ENCODE measurements at regions not wholly inside any gene's neighbourhood (a gene's known extent, or its start where the extent isn't known, plus 50 kb on each side); places are given as distances from the start of the nearest gene placed in this dataset.
A peak's percentile ranks its signal among the peaks of the same experiment; 100 is the strongest.
"Not testable (repeated sequence)": the region's sequence is repeated elsewhere in the genome, so short reads cannot be mapped to it uniquely, and the experiment has no call there.

GRCh38 chr18:34280000-34280399, 55.3 kb upstream of the NOL4 start:
- DNase-seq, result no peak

DNA sequence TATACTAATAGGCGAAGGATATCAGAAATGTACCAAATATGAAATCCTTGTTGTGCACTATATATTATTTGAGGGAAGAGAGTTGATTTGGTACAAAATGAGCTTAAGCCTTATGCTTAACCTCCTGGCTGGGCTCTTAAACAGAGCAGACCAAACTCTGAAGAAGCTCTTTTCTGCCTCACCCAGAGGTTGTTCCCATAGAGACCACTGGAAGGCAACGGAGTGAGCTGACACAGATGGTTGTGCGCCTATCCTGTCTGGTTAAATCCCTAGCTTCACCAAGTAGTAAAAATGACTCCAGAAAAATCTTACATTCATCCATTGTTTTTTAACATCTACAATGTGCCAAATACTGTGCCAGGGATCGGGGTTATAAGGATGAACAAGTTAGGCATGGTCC, 55.9 kb upstream of the NOL4 start:
- DNase-seq, result no peak

DNA sequence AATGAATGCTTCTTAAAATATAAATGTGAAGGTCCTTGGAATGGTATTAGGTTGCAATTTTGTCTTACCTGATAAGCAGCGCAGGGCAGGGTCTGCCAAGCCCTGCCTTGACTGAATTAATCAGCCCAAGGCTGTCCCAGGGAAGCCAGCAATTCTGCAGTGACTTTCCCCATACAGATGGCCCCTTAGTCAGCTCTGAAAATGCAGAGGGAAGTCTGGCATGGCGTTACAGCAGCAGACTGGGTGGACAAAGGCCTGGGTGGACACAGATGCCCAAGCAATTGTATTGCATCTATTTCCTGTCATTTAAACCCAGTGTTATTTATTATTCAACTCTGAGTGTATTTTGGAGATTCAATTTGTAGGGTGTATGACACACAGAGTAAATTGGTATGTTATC, 56.6 kb upstream of the NOL4 start:
- no peak for DNase-seq

GRCh38 chr18:34281722-34282121, 57.0 kb upstream of the NOL4 start:
- DNase-seq, result no peak

GRCh38 chr18:34283506-34283905, 58.8 kb upstream of the NOL4 start:
- no peak for DNase-seq

GRCh38 chr18:34287825-34288224, 63.1 kb upstream of the NOL4 start:
- no peak for DNase-seq

DNA sequence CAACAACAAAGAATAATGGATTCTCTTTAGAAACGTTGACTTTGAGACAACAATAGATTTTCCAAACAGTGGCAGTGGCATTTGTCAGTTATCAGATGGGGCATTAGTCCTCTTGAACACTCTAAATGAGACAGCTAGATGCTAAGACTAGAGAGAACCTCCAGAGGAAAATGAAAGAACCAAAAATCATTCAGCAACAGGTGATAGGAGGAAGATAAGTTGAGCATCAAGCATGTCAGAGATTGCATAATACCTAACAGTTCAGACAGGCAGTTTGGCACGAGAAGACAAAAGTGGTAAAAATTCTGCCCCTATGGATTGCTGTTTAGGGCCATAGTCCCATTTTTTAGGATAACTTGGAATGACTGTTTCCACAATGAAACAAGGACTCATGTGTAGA, 67.9 kb upstream of the NOL4 start:
- no peak for DNase-seq

- DNase-seq, result no peak
Measured at GRCh38 chr18:34297287-34297686, 72.6 kb upstream of the NOL4 start.

DNA sequence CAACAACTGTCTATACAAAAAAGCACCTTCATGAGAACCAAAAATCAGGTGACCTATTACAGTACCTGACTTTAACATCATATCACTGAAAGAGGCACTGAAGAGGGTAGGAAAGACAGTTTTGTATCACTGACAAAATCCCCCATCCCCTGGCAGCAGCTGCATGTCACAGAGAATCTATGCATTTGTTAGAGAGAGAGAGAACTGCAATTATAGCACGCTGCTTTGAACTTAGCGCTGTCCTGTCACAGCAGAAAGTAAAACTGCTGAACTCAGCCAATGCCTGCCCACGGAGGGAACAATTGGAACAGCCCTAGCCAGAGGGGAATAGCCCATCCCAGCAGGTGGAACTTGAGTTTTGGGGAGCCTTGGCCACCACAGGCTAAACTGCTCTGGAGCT, 75.1 kb upstream of the NOL4 start:
- no peak for DNase-seq

GRCh38 chr18:34311468-34311867, 86.8 kb upstream of the NOL4 start:
- DNase-seq, result no peak

DNA sequence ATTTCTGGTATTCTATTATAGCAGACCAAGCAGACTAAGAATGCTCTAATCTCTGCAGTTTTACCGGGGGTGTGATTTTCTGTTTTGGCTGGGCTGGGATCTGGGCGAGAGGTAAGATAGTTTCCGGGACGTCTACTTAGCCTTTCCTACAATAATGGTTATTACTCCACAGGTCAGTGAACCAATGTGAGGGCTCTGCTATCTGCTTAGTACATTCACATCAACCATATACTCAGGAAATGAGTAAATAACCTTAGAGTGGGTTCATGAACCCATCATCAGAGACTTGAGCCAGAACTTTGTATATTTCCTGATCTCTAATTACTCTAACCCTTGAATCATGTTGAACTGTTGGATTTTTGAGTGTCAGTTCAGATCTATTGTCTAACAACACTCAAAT, 90.1 kb upstream of the NOL4 start:
- DNase-seq, result no peak

DNA sequence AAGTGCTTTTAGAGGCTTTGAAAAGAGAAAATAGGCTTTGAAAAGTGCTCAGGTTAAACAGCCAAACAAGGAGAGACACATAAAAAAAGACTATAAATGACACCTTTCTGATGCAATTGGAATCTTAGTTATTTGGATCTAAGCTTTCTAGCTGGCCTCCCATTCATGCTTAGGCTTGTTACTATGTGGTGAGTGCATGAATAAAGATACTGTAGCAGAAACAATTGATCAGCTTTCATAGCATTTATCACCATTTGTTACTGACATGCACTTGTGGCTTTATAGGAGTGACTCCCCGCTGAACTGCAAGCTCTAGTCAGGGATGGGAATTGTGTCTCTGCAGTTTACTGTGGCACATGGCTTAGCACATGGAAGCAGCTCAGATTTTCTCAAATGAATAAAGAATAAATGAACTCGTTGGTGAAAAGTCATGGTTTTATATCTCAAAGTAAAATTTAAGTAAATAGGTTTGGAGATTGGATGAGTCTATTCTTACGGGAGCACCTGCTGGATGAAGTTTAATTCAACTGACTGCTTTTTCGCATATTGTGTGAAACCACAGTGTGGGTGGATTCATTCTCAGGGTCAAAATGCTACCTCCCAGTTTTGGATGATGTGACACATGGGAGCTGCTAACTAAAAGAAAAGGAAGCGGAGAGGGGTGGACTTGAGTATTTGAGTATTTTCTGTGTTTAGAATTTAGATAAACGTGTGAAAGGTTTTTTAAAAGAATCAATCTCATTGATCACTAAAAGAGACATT, 91.1 kb upstream of the NOL4 start:
- no peak for DNase-seq

DNA sequence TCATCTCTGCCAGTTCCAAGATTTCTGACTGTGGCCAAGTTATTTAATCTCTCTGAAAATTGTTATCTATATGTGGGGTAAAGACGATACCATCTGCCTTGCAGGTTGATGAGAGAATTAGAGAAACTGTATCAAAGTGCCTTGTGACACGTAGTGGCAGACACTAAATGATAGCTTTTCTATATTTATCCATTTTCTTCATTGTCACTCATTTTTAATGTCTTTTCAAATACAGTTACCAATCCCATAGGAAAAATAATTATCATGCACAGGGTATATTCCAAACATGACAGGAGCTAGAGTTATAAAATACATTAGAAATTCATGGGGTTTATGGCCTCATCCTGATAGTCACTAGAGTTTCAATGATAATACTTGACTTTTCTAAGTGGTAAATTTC, 95.6 kb upstream of the NOL4 start:
- no peak for DNase-seq

DNA sequence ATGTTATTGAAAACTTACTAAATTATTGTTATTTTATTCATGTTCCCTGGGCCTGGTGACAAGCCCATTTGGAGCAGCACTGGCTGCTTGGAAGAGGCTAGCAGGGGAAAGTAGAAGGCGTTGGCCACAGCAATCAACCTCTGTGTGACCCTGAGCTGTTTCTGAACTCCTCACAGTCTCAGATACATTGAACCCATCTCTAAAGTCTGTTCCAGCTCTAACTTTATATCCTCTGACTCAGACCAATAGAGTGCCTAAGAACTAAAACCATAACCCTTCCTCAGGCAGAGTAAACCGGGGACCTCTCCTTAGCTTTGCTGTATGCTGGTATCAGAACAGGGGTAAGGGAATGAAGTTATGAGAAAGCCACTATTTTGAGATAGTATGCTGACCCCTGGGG, 96.4 kb upstream of the NOL4 start:
- no peak for DNase-seq

DNA sequence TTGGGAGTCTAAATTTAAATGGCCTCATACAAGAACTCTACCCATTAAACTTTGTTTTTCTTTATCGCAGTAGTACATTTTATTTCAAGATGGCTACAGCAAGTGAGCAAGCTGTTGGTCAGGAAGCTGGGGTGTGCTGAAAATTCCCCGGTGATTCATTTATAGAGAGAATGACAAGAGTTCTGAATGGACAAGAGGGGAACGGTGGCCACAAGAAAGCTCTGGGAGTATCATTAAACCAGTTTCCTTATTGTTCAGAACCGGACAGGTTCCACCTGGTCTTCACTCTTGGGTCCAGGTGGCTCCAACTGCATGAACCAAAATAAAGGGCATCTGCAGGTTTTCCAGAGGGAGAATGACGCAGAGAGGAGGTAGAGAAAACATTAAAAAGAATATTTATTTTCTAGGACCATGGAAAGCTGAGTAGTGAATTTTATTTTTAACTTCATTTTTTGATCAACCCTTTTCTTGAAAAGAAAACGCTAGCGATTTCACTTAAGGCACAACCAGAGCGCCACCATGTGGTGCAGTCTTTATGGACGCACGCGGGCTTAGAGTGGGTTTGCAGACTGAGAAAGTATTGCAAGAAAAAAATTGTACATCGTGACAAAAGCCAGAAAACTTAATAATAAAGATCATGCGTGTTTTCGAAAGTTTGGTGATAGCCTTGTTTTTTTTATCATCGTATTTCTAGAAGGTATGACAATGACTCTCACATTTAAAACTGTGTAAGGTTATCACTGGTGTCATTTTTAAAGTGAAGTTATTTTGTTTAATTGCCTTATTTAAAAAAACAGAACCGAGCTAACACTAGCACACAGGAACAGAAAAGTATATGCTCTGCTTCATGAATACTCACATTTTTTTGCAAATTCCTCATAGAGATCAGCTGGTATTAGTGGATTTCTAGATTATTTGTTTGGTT, 97.9 kb upstream of the NOL4 start:
- peak in 1 of 2 experiments; percentile 21 for DNase-seq

DNA sequence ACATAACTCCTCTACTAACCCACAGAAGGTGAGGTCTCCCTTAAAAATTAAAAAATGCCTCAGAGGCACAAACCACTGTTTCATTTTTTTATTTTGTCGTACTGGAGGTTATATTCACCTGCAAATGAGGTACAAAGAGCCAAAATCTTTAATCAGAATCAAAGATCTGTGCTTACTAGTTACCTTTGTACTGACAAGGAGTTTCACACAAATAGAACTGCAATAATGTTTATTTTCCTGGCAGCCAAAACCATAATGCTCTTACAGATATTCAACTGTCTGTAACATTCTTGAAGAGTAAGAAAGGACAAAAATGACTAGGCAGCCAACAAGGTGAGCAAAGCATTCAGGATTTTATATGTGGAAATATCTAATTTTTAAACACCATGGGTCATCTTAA, 105.1 kb upstream of the NOL4 start:
- DNase-seq, result no peak

DNA sequence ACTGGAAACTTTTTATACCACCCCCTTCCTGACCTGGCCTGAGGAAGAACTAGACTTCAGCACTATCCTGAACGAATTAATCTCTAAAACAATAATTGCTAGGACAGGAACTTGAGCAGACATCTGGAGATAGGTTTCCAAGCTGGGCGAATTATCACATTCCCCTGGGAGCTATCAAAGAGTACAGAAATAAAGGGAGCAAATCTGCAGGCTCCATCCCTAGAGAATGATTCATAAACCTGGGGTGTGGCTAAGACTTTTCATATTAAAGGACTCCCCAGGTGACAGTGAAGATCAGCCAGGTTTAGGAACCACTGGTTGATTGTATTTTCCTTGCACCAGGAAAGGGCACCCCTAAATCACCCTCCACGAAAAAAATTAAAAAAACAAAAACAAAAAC, 105.6 kb upstream of the NOL4 start:
- DNase-seq, result no peak

DNA sequence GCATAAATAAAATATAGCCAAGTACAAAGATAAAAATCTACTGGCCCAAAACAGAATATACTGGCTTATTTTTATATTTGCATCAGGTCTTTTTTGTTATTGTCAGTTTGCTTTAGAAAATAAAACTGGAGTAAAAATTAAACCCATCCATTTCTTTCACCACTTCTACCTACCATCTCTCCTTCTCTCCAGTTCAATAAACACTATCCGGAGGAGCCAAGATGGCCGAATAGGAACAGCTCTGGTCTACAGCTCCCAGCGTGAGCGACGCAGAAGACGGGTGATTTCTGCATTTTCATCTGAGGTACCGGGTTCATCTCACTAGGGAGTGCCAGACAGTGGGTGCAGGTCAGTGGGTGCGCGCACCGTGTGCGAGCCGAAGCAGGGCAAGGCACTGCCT, 106.2 kb upstream of the NOL4 start:
- not testable (repeated sequence) for DNase-seq

DNA sequence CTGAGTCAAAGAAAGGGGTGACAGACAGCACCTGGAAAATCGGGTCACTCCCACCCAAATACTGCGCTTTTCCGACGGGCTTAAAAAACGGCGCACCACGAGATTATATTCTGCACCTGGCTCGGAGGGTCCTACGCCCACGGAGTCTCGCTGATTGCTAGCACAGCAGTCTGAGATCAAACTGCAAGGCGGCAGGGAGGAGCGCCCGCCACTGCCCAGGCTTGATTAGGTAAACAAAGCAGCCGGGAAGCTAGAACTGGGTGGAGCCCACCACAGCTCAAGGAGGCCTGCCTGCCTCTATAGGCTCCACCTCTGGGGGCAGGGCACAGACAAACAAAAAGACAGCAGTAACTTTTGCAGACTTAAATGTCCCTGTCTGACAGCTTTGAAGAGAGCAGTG, 106.6 kb upstream of the NOL4 start:
- not testable (repeated sequence) for DNase-seq

DNA sequence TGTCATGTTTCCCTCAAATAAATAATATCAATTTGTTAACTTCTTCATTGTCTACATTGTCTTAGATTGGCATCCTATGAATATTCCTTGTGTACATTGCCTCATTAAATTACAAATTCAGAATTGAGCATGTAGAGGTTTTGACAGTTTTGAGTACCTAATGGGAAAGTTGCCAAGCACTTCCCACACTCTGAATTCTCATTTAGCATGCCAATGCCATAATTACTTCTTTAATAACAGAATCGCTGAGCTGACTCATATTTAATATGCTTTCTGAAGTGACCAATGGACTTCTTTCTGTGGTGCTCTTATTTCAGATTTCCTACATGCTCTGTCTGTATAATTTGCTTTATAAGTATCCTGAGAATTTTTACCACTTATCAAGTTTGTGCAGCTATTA, 114.4 kb upstream of the NOL4 start:
- DNase-seq, result no peak

DNA sequence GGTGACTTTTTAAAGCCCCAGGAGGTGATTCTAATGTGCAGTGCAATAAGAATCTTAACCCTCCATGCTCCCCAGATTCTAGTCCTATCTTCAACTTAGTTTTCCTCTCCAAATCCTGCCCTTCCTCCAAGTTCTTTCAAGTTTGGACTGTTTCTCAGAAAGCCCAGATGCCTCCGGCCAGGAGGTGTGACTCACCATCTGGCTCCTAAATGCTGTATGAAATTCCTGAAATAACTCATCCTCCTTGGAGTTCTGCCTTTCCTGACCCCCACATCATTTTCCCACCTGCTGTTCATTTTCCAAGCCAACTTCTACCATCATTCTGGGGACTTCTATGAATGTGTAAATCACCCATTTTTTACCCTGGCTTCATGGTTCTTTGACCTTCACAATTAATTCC, 118.2 kb upstream of the NOL4 start:
- DNase-seq, result no peak

DNA sequence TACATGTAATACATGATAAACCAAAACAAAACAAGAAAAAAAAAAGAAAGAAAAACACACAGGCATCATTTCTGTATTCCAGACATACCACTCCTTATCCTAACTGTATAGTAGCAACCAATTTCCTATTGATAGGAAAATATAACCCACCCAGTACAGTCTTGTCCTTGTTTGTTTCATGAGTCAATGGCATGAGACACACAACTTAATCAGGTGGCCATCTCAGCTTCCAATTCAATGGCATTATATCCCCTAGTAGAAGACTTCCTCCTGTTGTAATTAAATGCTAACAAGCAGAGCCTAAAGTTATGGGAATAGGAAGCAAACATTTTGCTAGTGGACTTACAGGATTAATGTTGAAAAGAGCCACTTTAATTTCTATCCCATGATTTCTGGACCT, 121.0 kb upstream of the NOL4 start:
- no peak for DNase-seq

DNA sequence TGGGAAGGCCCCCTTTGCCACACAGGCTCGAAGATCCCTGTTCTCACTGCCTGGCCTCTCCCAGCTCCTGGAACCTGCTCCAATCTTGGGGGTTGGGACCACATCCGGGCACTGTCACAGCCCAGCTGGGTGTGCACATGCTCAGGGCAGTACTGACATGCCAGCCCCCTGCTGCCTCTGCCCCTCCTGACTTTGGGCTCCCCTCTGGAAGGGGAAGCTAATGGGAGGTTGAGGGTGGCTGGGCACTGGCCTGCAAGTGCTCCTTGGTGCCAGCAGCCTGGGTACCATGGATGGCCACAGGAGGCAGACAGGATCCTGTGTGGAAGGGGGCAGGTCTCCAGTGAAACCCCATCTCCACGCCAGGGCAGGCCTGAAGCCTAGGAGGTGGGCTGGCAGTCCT, 126.1 kb upstream of the NOL4 start:
- DNase-seq, result no peak

DNA sequence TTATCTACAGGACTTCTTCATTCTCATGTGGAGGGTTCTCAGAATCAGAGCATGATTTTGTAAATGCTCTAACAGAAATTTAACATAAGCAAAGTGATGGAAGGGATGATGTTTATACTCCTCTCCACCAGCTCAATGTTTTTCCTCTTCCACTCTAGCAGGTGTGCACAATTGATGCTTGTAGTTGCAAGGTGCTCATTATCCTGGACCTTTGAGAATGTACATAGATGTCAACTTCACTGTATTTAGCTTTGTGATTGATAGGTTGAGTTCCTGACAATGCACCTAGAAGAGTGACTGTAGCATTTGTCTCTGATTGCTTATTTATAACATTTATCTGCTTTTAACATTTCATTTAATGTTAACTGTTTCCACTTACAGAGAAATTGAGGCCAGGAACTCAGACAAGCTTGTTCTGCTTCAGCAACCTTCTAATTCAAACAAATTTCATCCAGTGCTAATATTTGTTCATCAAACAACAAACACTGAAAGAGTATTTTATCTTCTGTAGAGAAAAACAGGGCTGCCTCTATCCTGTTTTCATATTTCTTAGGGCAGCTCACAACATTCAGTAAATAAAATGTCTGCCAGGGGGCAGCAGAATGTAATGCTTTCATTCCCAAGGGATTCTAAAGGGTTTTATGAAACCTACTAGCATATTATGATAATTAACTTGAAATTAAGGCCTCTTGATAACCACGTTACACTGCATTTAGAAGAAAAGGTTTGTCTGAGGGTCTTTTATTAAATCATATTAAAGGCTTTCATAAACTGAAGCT, 127.9 kb upstream of the NOL4 start:
- DNase-seq, result no peak

Data from activated T-cell treated with anti-CD3 and anti-CD28 coated beads, Interleukin-2, amount 50 U/mL, for 48 hours (primary cell).